ENCODE measurements at regions not wholly inside any gene's neighbourhood (a gene's known extent, or its start where the extent isn't known, plus 50 kb on each side); places are given as distances from the start of the nearest gene placed in this dataset.
"Not testable (repeated sequence)": the region's sequence is repeated elsewhere in the genome, so short reads cannot be mapped to it uniquely, and the experiment has no call there.

- no peak for TF ChIP-seq POLR2A (IDR thresholded peaks at IDR 0.05)
- intact Hi-C loops (cut with DNase I; ENCODE audit: low total_unique reads) = no loop called here
- H3K36me3 ChIP-seq = no peaks in the 10 kb centered on the region
- H3K27me3 ChIP-seq = no peaks in the 10 kb centered on the region
- no peaks in the 10 kb centered on the region for H3K4me1 ChIP-seq
- H3K27ac ChIP-seq = no peak overlapping the region
- H3K4me3 ChIP-seq = no peak overlapping the region
- no peaks in the 10 kb centered on the region for H3K9me3 ChIP-seq
- no peak for DNase-seq (ENCODE audit: low spot score in 2 of 2)
Observed at GRCh38 chr10:36463390-36463789, 662.0 kb upstream of the ANKRD30A start.

- no peaks in the 10 kb centered on the region for H3K36me3 ChIP-seq
- H3K27me3 ChIP-seq = no peaks in the 10 kb centered on the region
- H3K4me1 ChIP-seq = no peaks in the 10 kb centered on the region
- H3K27ac ChIP-seq = no peak overlapping the region
- no peaks in the 10 kb centered on the region for H3K9me3 ChIP-seq
- TF ChIP-seq POLR2AphosphoS5 (IDR thresholded peaks at IDR 0.05) = no peak
- no peak for TF ChIP-seq POLR2A (IDR thresholded peaks at IDR 0.05)
- no peak for TF ChIP-seq CTCF (IDR thresholded peaks at IDR 0.05)
- H3K4me3 ChIP-seq = no peak overlapping the region
- DNase-seq (ENCODE audit: low spot score in 2 of 2) = no peak
- intact Hi-C loops (cut with DNase I; ENCODE audit: low total_unique reads) = no loop called here
Observed at GRCh38 chr10:36462194-36462593, 663.2 kb upstream of the ANKRD30A start.

- H3K36me3 ChIP-seq; H3K27me3 ChIP-seq; H3K4me1 ChIP-seq; H3K4me3 ChIP-seq; H3K9me3 ChIP-seq; H3K27ac ChIP-seq; intact Hi-C loops (cut with DNase I; ENCODE audit: low total_unique reads); DNase-seq (ENCODE audit: low spot score in 2 of 2): not testable (repeated sequence)
Observed at GRCh38 chr10:36458437-36458836, 667.0 kb upstream of the ANKRD30A start.

- Histone ChIP-seq H3K4me3 (no peak overlapping the region), H3K9me3 (no peaks in the 10 kb centered on the region), H3K4me1 (no peaks in the 10 kb centered on the region), H3K36me3 (no peaks in the 10 kb centered on the region), H3K27ac (no peak overlapping the region), H3K27me3 (no peaks in the 10 kb centered on the region)
- no peak for TF ChIP-seq POLR2AphosphoS5 (IDR thresholded peaks at IDR 0.05)
- no peak for TF ChIP-seq POLR2A (IDR thresholded peaks at IDR 0.05)
- no peak for TF ChIP-seq CTCF (IDR thresholded peaks at IDR 0.05)
- no peak for DNase-seq (ENCODE audit: low spot score in 2 of 2)
- intact Hi-C loops (cut with DNase I; ENCODE audit: low total_unique reads) = no loop called here
Observed at GRCh38 chr10:36457751-36458150, 667.6 kb upstream of the ANKRD30A start.

- TF ChIP-seq POLR2A (IDR thresholded peaks at IDR 0.05) (no peak), CTCF (IDR thresholded peaks at IDR 0.05) (no peak), POLR2AphosphoS5 (IDR thresholded peaks at IDR 0.05) (no peak)
- no peak overlapping the region for H3K4me3 ChIP-seq
- H3K36me3 ChIP-seq = no peaks in the 10 kb centered on the region
- intact Hi-C loops (cut with DNase I; ENCODE audit: low total_unique reads) = no loop called here
- H3K4me1 ChIP-seq = no peaks in the 10 kb centered on the region
- H3K27ac ChIP-seq = no peak overlapping the region
- H3K9me3 ChIP-seq = no peaks in the 10 kb centered on the region
- DNase-seq (ENCODE audit: low spot score in 2 of 2) = no peak
- no peaks in the 10 kb centered on the region for H3K27me3 ChIP-seq
Observed at GRCh38 chr10:36455526-36456133, 669.8 kb upstream of the ANKRD30A start.

- H3K9me3 ChIP-seq = no peaks in the 10 kb centered on the region
- H3K4me1 ChIP-seq = no peaks in the 10 kb centered on the region
- no peak for DNase-seq (ENCODE audit: low spot score in 2 of 2)
- TF ChIP-seq POLR2AphosphoS5 (IDR thresholded peaks at IDR 0.05) (no peak), POLR2A (IDR thresholded peaks at IDR 0.05) (no peak), CTCF (IDR thresholded peaks at IDR 0.05) (no peak)
- no peaks in the 10 kb centered on the region for H3K36me3 ChIP-seq
- H3K27me3 ChIP-seq = no peaks in the 10 kb centered on the region
- intact Hi-C loops (cut with DNase I; ENCODE audit: low total_unique reads) = no loop called here
- H3K27ac ChIP-seq = no peak overlapping the region
- H3K4me3 ChIP-seq = no peak overlapping the region
Observed at GRCh38 chr10:36452851-36453250, 672.5 kb upstream of the ANKRD30A start.
